HCT116 (cell line): ENCODE measurements at regions not wholly inside any gene's neighbourhood (a gene's known extent, or its start where the extent isn't known, plus 50 kb on each side); places are given as distances from the start of the nearest gene placed in this dataset.

Experiments
- EGR1 ChIP-seq: IDR thresholded peaks from 2 replicates; pipeline ENCODE4 v1.6.1; 2012; ENCODE audit warnings: low read depth
- EZH2 ChIP-seq: fragments of 200-600 bp; sonication (generic); IDR thresholded peaks from 2 replicates; pipeline ENCODE4 v1.6.1; 2017; ENCODE audit warnings: antibody characterized with exemption, mixed run types
- EZH2phosphoT487 ChIP-seq: fragments of 200-600 bp; IDR thresholded peaks from 2 replicates; pipeline ENCODE4 v1.6.1; 2018; ENCODE audit warnings: antibody characterized with exemption, borderline replicate concordance
- MAX ChIP-seq: IDR thresholded peaks from 2 replicates; pipeline ENCODE4 v1.6.1; 2012
- POLR2A ChIP-seq: IDR thresholded peaks from 2 replicates; pipeline ENCODE4 v1.7.0; 2011; ENCODE audit warnings: borderline replicate concordance; ENCODE audit not compliant: insufficient read depth, insufficient read length; ENCODE audit errors: extremely low read depth
- REST ChIP-seq: IDR thresholded peaks from 2 replicates; pipeline ENCODE4 v1.6.1; 2012; ENCODE audit warnings: low read depth
- SP1 ChIP-seq: IDR thresholded peaks from 2 replicates; pipeline ENCODE4 v1.6.1; 2012; ENCODE audit warnings: low read depth
- YY1 ChIP-seq: IDR thresholded peaks from 2 replicates; pipeline ENCODE4 v1.6.1; 2011; ENCODE audit warnings: low read length, low read depth, moderate library complexity, mild to moderate bottlenecking; ENCODE audit not compliant: insufficient replicate concordance; ENCODE audit errors: extremely low read depth
- ZNF274 ChIP-seq: fragments of 200-500 bp; sonication (Bioruptor generic); IDR thresholded peaks from 2 replicates; pipeline ENCODE4 v1.6.1; 2014; ENCODE audit warnings: mild to moderate bottlenecking, low read depth, low read length, inconsistent platforms
- TF ChIP-seq, protein P1 (sequence below): IDR thresholded peaks from 2 replicates; pipeline ENCODE4 v1.6.1; 2011; ENCODE audit warnings: mild to moderate bottlenecking, low read length, moderate library complexity; ENCODE audit not compliant: insufficient replicate concordance; ENCODE audit errors: extremely low read depth
- TF ChIP-seq, protein P2 (sequence below), 3 experiments: fragments of 200-600 bp in 1 of 3; sonication (generic) in 1 of 3; IDR thresholded peaks in 2 of 3; conservative IDR thresholded peaks in 1 of 3; 2 replicates each; pipeline ENCODE4 v1.5.1; 2012 to 2017; ENCODE audit warnings: low read depth in 2 of 3, low read length in 2 of 3, antibody characterized with exemption in 1 of 3, borderline replicate concordance in 1 of 3, control low read depth in 1 of 3, mild to moderate bottlenecking in 1 of 3, mixed read lengths in 1 of 3, mixed run types in 1 of 3, moderate library complexity in 1 of 3; ENCODE audit not compliant: insufficient read depth in 1 of 3

DNA sequence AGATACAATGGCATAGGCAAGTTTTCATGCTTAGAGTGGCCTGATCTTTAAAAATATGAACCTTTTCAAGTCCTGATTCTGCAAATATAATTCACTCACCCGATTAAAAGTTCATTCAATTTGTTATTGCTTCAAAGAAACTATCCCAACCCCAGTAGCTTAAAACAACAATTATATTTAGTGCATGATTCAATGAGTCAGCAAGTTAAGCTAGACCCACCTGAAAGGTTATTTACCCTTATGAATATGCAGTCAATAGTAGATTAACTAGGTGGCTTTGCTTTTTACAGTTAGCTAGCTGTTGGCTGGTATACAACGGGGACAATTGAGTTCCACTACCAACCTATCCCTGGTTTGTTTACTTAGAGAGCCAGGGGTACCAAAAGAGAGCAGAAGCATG, 95.6 kb upstream of the ANKEF1 start:
- TF ChIP-seq POLR2A (no peak), YY1 (no peak), MAX (no peak), EZH2 (no peak), SP1 (no peak), REST (no peak), EZH2phosphoT487 (no peak), EGR1 (no peak), ZNF274 (no peak)
- TF ChIP-seq, protein P1, sequence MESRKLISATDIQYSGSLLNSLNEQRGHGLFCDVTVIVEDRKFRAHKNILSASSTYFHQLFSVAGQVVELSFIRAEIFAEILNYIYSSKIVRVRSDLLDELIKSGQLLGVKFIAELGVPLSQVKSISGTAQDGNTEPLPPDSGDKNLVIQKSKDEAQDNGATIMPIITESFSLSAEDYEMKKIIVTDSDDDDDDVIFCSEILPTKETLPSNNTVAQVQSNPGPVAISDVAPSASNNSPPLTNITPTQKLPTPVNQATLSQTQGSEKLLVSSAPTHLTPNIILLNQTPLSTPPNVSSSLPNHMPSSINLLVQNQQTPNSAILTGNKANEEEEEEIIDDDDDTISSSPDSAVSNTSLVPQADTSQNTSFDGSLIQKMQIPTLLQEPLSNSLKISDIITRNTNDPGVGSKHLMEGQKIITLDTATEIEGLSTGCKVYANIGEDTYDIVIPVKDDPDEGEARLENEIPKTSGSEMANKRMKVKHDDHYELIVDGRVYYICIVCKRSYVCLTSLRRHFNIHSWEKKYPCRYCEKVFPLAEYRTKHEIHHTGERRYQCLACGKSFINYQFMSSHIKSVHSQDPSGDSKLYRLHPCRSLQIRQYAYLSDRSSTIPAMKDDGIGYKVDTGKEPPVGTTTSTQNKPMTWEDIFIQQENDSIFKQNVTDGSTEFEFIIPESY = no peak
- TF ChIP-seq, protein P2, sequence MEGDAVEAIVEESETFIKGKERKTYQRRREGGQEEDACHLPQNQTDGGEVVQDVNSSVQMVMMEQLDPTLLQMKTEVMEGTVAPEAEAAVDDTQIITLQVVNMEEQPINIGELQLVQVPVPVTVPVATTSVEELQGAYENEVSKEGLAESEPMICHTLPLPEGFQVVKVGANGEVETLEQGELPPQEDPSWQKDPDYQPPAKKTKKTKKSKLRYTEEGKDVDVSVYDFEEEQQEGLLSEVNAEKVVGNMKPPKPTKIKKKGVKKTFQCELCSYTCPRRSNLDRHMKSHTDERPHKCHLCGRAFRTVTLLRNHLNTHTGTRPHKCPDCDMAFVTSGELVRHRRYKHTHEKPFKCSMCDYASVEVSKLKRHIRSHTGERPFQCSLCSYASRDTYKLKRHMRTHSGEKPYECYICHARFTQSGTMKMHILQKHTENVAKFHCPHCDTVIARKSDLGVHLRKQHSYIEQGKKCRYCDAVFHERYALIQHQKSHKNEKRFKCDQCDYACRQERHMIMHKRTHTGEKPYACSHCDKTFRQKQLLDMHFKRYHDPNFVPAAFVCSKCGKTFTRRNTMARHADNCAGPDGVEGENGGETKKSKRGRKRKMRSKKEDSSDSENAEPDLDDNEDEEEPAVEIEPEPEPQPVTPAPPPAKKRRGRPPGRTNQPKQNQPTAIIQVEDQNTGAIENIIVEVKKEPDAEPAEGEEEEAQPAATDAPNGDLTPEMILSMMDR (IDR thresholded peaks at IDR 0.05 in 2 of 3, conservative IDR thresholded peaks at IDR 0.05 in 1 of 3; ENCODE audit: borderline replicate concordance in 1 of 3, insufficient read depth in 1 of 3, low read depth in 2 of 3, low read length in 2 of 3) = no peak
